T-helper 1 cell treated with Interleukin-12 subunit alpha and Interleukin-12 subunit beta and Interleukin-4 antibody, amounts not matched to agents 30 ng/mL and 1 ng/mL, for 36 hours (primary cell): ENCODE measurements at regions not wholly inside any gene's neighbourhood (a gene's known extent, or its start where the extent isn't known, plus 50 kb on each side); places are given as distances from the start of the nearest gene placed in this dataset.
"Not testable (repeated sequence)": the region's sequence is repeated elsewhere in the genome, so short reads cannot be mapped to it uniquely, and the experiment has no call there.

Source experiments
- intact Hi-C: fragments of 100-400 bp; cut with micrococcal nuclease; formaldehyde crosslinking; loops from one replicate; pipeline ENCODE4 v1.15.1; 2024

- intact Hi-C loops: not testable (repeated sequence)
Observed at GRCh38 chr5:85994653-85995052, 623.1 kb upstream of the COX7C start.

GRCh38 chr5:85998656-85999055 is 619.1 kb upstream of the COX7C start:
- intact Hi-C loops: no loop called here

- intact Hi-C loops: no loop called here
Observed at GRCh38 chr5:86008293-86008692, 609.4 kb upstream of the COX7C start.

DNA sequence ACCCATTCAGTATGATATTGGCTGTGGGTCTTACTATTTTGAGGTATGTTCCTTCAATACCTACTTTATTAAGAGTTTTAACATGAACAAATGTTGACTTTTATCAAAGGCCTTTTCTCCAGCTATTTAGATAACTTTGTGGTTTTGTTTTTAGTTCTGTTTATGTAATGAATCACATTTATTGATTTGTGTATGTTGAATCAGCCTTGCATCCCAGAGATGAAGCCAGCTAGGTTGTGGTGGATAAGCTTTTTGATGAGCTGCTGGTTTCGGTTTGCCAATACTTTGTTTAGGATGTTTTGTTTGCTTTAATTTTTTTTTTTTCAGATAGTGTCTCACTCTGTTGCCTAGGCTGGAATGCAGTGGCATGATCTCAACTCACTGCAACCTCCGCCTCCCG is 609.0 kb upstream of the COX7C start:
- intact Hi-C loops: no loop called here

GRCh38 chr5:86011937-86012336 is 605.8 kb upstream of the COX7C start:
- intact Hi-C loops: no loop called here

DNA sequence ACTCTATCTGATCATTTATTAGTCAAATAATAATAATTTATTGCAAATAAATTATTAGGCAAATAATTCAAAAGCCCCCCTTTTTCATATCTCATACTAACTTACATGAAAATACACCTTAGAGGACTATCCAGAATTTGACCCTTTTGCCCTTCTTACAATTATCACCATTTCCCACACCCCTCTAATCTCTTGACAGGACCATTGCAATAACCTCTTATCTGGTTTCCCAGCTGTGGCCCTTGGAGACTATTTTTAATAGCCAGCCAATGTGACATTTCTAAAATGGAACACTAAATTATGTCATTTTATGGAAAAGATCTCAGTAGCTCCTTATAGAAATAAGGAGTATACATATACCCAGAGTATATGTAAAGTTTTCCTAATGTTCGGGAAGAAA is 588.4 kb upstream of the COX7C start:
- intact Hi-C loops: no loop called here

DNA sequence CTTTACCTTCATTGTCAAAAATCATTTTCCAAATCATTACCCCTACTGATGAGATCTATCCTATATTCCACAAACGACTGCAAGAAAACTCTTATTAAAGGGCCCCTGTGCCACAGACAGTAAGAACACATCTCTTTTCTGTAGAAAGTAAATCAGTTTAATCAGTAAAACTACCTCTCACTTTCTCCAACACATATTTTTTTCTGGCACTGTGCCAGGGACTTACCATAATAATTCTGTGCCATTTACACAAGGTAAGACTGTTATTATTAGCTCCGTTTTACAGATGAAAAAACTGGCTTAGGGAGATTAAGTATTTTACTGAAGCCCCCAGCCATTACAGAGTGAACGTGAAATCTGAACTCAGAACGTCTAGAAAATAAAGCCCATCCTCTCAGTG is 587.0 kb upstream of the COX7C start:
- intact Hi-C loops: no loop called here

DNA sequence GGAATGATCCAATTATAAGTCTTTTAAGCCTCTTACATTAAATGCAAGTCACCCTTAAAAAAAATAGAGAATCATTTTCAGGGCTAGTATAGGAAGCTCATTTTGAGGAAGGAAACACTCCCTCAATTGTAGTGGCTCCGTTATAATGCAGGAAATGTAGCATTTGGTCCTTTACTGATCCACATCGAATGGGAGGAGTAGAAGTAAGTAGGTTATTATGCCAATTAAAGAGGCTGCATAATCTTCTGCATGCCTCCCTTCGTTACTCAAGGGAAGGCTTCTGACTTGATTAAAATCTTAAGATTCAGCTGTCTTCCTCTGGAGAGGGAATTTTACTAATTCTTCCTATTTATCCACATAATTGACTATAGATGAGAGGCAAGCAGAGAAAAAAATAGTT is 579.2 kb upstream of the COX7C start:
- intact Hi-C loops: no loop called here

- intact Hi-C loops: no loop called here
Observed at GRCh38 chr5:86039351-86039750, 578.4 kb upstream of the COX7C start.

- intact Hi-C loops: no loop called here
Observed at GRCh38 chr5:86070719-86071118, 547.0 kb upstream of the COX7C start.

DNA sequence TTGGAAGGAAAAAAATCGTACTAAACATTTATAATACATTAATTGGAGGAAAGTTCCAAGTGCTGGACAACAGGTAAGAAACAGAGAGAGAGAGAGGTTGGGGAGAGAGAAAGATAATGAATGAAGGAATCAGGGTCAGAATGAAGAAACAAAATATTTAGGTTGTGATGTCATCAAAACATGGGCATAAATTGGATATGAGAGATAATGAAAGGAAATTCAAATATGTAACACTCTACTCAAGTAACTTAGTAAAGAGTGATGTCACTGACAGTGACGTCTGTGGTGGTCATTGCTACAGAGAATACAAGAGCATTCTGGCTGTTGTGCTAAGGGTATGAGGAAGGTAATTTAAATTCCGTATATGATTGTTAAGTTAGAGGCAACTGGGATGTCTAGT is 543.4 kb upstream of the COX7C start:
- intact Hi-C loops: no loop called here

- intact Hi-C loops: no loop called here
Observed at GRCh38 chr5:86075139-86075538, 542.6 kb upstream of the COX7C start.

DNA sequence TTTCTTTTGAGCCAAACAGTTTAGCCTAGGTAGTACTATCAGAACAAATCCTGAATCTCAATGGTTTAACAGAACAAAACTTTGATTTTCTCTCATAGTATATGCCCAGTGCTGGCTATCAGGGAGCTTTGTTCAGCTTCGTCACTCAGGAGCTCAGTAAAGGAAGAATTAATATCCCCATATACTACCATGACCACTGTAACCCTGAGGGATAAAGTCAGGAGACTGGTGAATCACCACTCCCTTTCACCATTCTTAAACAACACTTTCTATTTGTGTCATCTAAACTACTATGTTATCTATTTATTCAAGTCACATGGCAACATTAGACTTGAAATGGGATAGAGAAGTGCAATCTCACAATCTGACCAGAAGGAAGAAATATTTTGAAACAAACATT is 522.6 kb upstream of the COX7C start:
- intact Hi-C loops: no loop called here

- intact Hi-C loops: no loop called here
Observed at GRCh38 chr5:86101966-86102365, 515.8 kb upstream of the COX7C start.

GRCh38 chr5:86108825-86109224 is 508.9 kb upstream of the COX7C start:
- intact Hi-C loops: no loop called here

DNA sequence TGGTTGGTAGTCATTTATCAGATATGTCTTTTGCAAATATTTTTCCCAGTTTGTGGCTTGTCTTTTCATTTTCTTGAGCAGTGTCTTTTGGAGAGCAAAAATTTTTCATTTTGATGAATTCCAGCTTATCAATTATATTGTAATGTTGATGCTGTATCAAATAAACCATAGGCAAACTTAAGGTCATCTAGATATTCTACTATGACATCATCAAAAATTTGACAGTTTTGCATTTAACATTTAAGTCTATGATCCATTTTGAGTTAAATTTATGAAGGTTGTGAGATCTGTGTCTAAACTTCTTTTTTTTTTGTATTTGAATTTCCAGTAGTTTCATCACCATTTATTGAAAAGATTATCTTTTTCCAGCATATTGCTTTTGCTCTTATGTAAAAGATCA is 505.5 kb upstream of the COX7C start:
- intact Hi-C loops: no loop called here

- intact Hi-C loops: no loop called here
Observed at GRCh38 chr5:86115164-86115563, 502.6 kb upstream of the COX7C start.

- intact Hi-C loops: no loop called here
Observed at GRCh38 chr5:86118542-86118941, 499.2 kb upstream of the COX7C start.

- intact Hi-C loops: no loop called here
Observed at GRCh38 chr5:86124333-86124732, 493.4 kb upstream of the COX7C start.

DNA sequence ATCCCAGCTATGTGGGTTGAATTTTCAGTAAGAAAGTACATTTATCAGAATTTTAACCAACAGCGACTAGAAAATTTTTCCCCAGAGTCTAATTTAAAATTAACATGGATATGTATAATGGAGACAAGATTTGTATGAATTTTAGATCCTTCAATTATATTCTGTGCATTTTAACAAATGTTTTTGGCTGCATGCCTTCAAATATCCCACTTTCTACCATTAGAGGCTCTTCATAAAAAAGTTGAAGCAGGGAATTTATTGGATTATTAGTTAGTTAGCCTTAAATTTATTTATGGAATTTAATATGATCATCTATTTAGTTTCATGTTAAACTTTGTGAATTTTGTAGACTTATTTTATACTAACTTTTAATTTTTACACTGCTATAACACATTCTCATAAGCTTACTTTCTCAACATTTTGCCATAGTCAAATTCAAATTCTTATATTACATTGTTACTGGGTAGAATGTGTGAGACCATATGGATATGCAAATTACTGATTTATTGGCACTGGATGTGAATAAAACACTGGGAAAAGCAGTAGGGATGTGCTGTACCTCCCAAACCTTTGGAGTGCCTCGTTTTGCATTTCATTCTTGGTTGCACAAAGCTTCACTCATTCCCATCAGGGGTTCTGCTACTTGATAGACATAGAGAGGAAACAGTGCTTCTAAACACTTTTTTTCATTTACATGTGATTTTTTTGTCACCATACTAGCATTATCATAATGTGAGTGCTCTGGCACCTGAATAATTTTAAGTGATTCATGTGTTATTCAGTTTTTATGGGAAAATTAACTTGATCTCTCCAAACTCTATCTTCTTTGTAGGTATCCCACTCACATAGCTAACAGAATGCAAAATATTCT is 491.8 kb upstream of the COX7C start:
- intact Hi-C loops: no loop called here

DNA sequence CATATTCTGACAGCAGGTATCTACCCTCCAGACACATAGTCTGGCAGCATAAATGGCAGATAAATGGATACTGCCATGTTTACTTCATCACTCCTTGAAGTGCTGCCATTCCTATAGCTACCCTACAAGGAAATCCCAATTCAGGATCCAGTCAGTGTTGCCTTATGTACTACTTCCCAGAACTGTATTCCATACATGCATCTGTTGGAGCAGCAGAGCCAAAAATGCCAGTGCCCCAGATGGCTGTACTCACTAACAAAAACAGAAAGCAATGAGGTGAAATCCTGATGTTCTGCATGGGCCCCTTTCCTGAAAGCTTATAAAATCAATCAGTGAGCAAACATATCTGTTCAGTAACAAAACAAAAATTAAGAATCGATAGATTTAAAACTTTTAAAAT is 490.0 kb upstream of the COX7C start:
- intact Hi-C loops: no loop called here

DNA sequence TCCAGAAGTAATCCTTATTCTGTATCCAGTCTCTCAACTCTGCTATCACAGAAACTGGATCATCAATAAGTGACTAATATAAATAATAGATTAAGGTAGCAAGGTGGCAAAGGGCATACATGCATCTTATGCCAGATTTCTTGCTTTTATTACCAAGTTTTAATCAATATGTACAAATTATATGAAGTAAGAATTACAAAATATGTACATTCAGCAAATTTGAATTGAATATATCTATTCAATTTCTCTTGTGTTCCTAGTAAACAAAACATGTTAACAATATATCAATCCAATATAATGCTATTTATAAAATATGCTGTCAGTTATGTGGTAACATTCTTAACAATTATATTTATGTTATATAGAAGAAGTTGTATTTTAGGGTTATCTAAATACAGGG is 488.7 kb upstream of the COX7C start:
- intact Hi-C loops: no loop called here

DNA sequence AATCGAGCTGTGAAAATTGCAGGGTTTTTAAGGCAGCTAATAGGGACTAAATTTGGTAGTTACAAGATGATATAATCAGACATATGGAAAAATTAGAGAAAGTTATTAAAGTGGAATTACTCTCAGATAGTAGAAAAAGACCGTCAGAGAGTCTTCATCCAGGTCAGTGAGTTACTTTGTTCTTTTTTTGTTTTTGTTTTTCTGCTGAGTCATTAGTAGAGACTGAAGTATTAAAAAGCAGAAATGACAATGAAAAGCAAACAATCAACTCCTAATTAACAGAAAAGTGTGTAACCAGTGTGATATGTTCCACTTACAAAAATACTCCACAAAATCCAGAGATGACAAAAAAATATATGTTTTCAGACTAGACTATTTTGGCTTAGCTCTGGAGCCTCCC is 480.4 kb upstream of the COX7C start:
- intact Hi-C loops: no loop called here

GRCh38 chr5:86143837-86144236 is 473.9 kb upstream of the COX7C start:
- intact Hi-C loops: no loop called here
